Peyer's patch (tissue), 4 donors: ENCODE measurements at regions not wholly inside any gene's neighbourhood (a gene's known extent, or its start where the extent isn't known, plus 50 kb on each side); places are given as distances from the start of the nearest gene placed in this dataset.

Experiments used
- DNase-seq, 3 donors: peaks; one replicate each; pipeline ENCODE4 v3.0.0-alpha.2; 2017 to 2019
- H3K27ac ChIP-seq, 4 donors: fragments of 200-600 bp; sonication (generic); one replicate each; pipeline ENCODE4 v1.5.1; 2016 to 2019
- H3K27me3 ChIP-seq, 2 donors: fragments of 200-600 bp; sonication (generic); one replicate each; pipeline ENCODE4 v1.5.1; 2019
- H3K36me3 ChIP-seq, 3 donors: fragments of 200-600 bp; sonication (generic); one replicate each; pipeline ENCODE4 v1.5.1; 2016 to 2019
- H3K4me1 ChIP-seq, 4 donors: fragments of 200-600 bp; sonication (generic); one replicate each; pipeline ENCODE4 v1.5.1; 2016 to 2019
- H3K4me3 ChIP-seq, 4 donors: fragments of 200-600 bp; sonication (generic); 1 replicate in 3 of 4; 2 replicates in 1 of 4; pipeline ENCODE4 v1.5.1; 2016 to 2019; ENCODE audit warnings: mild to moderate bottlenecking in 1 of 4
- H3K9me3 ChIP-seq, 4 donors: fragments of 200-600 bp; sonication (generic); one replicate each; pipeline ENCODE4 v1.5.1; 2016 to 2019; ENCODE audit warnings: mild to moderate bottlenecking in 1 of 4
- CTCF ChIP-seq, 6 experiments: fragments of 450-650 bp in 4 of 6; fragments of 200-600 bp in 2 of 6; sonication (generic) in 1 of 6; IDR thresholded peaks; one replicate each; pipeline ENCODE4 v1.5.1; 2017 to 2019; ENCODE audit warnings: antibody characterized with exemption in 6 of 6, mild to moderate bottlenecking in 3 of 6, moderate library complexity in 1 of 6
- POLR2A ChIP-seq, 2 donors: fragments of 450-650 bp; IDR thresholded peaks; one replicate each; pipeline ENCODE4 v1.5.1; 2017; ENCODE audit warnings: antibody characterized with exemption in 2 of 2, mild to moderate bottlenecking in 2 of 2, moderate library complexity in 2 of 2

- no peak for DNase-seq
Measured at GRCh38 chr5:124806026-124806372, 59.6 kb upstream of the ZNF608 start.

GRCh38 chr5:124806373-124807077 is 60.1 kb upstream of the ZNF608 start:
- peaks cover 0 to 15% (median 2%) of the 10 kb centered on the region in 4 donors for H3K4me1 ChIP-seq
- no peaks in the 10 kb centered on the region for H3K9me3 ChIP-seq
- H3K27ac ChIP-seq = peak overlapping the region in 1 of 4 donors; percentile 13
- H3K36me3 ChIP-seq = no peaks in the 10 kb centered on the region
- peak in 2 of 3 donors; percentile 77 to 85 for DNase-seq
- H3K27me3 ChIP-seq = no peaks in the 10 kb centered on the region
- no peak for TF ChIP-seq POLR2A (IDR thresholded peaks at IDR 0.05)
- peak in 2 of 6 experiments; percentile 6 to 12 for TF ChIP-seq CTCF (IDR thresholded peaks at IDR 0.05)
- no peak overlapping the region for H3K4me3 ChIP-seq

More at GRCh38 chr5:124806026-124806372, 59.6 kb upstream of the ZNF608 start:
- Histone ChIP-seq H3K9me3 (no peaks in the 10 kb centered on the region), H3K4me1 (peaks cover 0 to 15% (median 2%) of the 10 kb centered on the region in 4 donors), H3K27ac (peak overlapping the region in 1 of 4 donors; percentile 13), H3K4me3 (no peak overlapping the region), H3K36me3 (no peaks in the 10 kb centered on the region), H3K27me3 (no peaks in the 10 kb centered on the region)
- TF ChIP-seq CTCF (IDR thresholded peaks at IDR 0.05) (no peak), POLR2A (IDR thresholded peaks at IDR 0.05) (no peak)

GRCh38 chr5:124808842-124809268 is 62.4 kb upstream of the ZNF608 start:
- peaks cover 0 to 15% (median 2%) of the 10 kb centered on the region in 4 donors for H3K4me1 ChIP-seq
- no peak overlapping the region for H3K27ac ChIP-seq
- no peak for TF ChIP-seq CTCF (IDR thresholded peaks at IDR 0.05)
- no peak for TF ChIP-seq POLR2A (IDR thresholded peaks at IDR 0.05)
- no peaks in the 10 kb centered on the region for H3K27me3 ChIP-seq
- no peak overlapping the region for H3K4me3 ChIP-seq
- no peaks in the 10 kb centered on the region for H3K9me3 ChIP-seq
- H3K36me3 ChIP-seq = no peaks in the 10 kb centered on the region
- no peak for DNase-seq

- no peak for DNase-seq
- H3K27ac ChIP-seq = no peak overlapping the region
Measured at GRCh38 chr5:124810396-124811006, 64.1 kb upstream of the ZNF608 start.

GRCh38 chr5:124812771-124813358 is 66.4 kb upstream of the ZNF608 start:
- TF ChIP-seq CTCF (IDR thresholded peaks at IDR 0.05) (no peak), POLR2A (IDR thresholded peaks at IDR 0.05) (no peak)
- H3K4me1 ChIP-seq = no peaks in the 10 kb centered on the region
- H3K36me3 ChIP-seq = no peaks in the 10 kb centered on the region
- no peak overlapping the region for H3K27ac ChIP-seq
- peak in 1 of 3 donors; percentile 65 for DNase-seq
- no peak overlapping the region for H3K4me3 ChIP-seq
- no peaks in the 10 kb centered on the region for H3K9me3 ChIP-seq
- H3K27me3 ChIP-seq = no peaks in the 10 kb centered on the region

More at GRCh38 chr5:124810396-124811006, 64.1 kb upstream of the ZNF608 start:
- Histone ChIP-seq H3K27me3 (no peaks in the 10 kb centered on the region), H3K36me3 (no peaks in the 10 kb centered on the region), H3K9me3 (no peaks in the 10 kb centered on the region), H3K4me1 (peaks cover 0 to 15% (median 2%) of the 10 kb centered on the region in 4 donors), H3K4me3 (no peak overlapping the region)
- TF ChIP-seq POLR2A (IDR thresholded peaks at IDR 0.05) (no peak), CTCF (IDR thresholded peaks at IDR 0.05) (no peak)
